Large intestine (tissue), 3 donors: ENCODE measurements at regions not wholly inside any gene's neighbourhood (a gene's known extent, or its start where the extent isn't known, plus 50 kb on each side); places are given as distances from the start of the nearest gene placed in this dataset.

Experiments used
- DNase-seq, 2 donors: peaks; one replicate each; pipeline versions ENCODE4 v3.0.0 to v3.0.0-alpha.2; 2013
- H3K27ac ChIP-seq: one replicate; pipeline ENCODE4 v1.5.1; 2013; ENCODE audit warnings: low read length
- H3K27me3 ChIP-seq: 2 replicates; pipeline ENCODE4 v1.6.1; 2013; ENCODE audit warnings: low read length; ENCODE audit not compliant: control insufficient read depth, insufficient read depth
- H3K36me3 ChIP-seq: 2 replicates; pipeline ENCODE4 v1.6.1; 2013; ENCODE audit warnings: low read length; ENCODE audit not compliant: control insufficient read depth, insufficient read depth
- H3K4me1 ChIP-seq: one replicate; pipeline ENCODE4 v1.6.1; 2013; ENCODE audit warnings: low read length; ENCODE audit not compliant: control insufficient read depth, insufficient read depth
- H3K4me3 ChIP-seq: one replicate; pipeline ENCODE4 v1.5.1; 2013; ENCODE audit warnings: low read length
- H3K9me3 ChIP-seq: one replicate; pipeline ENCODE4 v1.6.1; 2013; ENCODE audit warnings: mild to moderate bottlenecking, low read depth, low read length, moderate library complexity; ENCODE audit not compliant: control insufficient read depth
- WGBS: methylation state at CpG from one replicate; pipeline ENCODE4 v1.1.5; 2013; ENCODE audit warnings: low lambda C conversion rate; ENCODE audit not compliant: insufficient coverage; 5-methylcytosine and 5-hydroxymethylcytosine counted together

DNA sequence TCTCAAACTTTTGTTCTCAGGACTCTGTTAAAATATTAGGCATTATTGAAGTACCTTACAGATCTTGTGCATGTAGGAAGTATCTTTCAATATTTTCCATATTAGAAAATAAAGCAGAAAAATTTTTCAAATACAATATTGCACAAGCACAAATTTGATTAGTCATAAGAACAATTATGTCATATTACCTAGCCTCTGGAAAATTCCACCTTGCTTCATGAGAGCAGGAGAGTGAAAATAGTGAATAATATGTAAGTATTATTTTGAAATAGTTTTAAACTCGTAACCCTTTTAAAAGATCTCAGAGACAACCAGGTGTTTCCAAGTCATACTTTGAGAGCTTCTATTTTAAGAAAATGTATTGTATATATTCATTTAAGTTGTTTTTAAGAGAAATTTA lies 1672.9 kb upstream of the ACO1 start:
- H3K36me3 ChIP-seq: no peaks in the 10 kb centered on the region
- no peak for DNase-seq
- no peaks in the 10 kb centered on the region for H3K27me3 ChIP-seq
- no peaks in the 10 kb centered on the region for H3K9me3 ChIP-seq
- 100% methylated on average over 1 of the region's 1 CpG for whole genome bisulfite sequencing
- H3K27ac ChIP-seq: no peak overlapping the region
- no peak overlapping the region for H3K4me3 ChIP-seq
- no peaks in the 10 kb centered on the region for H3K4me1 ChIP-seq

DNA sequence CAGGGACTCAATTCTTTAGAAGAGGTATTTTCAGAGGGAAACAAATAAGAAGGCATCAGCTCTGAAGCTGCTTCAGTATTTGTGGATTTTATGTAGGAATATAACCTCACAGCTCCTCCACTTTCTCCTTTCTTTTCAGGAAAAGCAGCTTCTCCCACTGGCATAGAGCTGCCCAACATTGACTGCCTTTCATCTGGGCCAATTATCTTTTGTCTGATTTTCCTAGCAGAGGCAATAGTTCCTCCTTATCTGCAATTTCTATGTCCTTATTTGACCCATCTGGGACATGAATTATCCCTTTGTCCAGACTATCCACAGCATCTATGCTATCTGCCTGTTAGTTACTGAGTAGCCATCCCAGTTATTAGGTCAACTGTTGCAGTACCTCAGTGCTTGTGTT lies 1671.2 kb upstream of the ACO1 start:
- Histone ChIP-seq H3K36me3 (no peaks in the 10 kb centered on the region), H3K4me3 (no peak overlapping the region), H3K9me3 (no peaks in the 10 kb centered on the region), H3K27ac (no peak overlapping the region), H3K27me3 (no peaks in the 10 kb centered on the region), H3K4me1 (no peaks in the 10 kb centered on the region)
- DNase-seq: no peak

DNA sequence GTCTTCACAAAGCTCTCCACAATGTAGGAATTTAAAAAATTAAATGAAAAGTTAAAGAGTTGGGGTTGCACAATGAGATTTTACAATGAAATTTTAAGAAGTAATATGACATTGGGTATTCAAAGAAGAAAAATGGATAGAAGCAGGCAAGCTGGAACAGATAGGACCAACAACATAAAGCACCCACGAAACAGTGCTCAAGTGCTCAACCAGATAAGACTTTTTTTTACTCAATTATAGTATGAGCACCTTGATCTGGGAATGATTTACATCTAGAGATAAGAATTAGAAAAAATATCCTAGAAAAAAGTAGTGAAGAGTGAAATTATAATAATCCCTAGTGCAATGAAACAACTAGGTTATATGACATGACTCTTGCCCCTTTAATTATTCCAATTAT lies 1670.1 kb upstream of the ACO1 start:
- Histone ChIP-seq H3K9me3 (no peaks in the 10 kb centered on the region), H3K36me3 (no peaks in the 10 kb centered on the region), H3K4me1 (no peaks in the 10 kb centered on the region), H3K27ac (no peak overlapping the region), H3K27me3 (no peaks in the 10 kb centered on the region), H3K4me3 (no peak overlapping the region)
- no peak for DNase-seq
- WGBS: 57% methylated on average over 1 of the region's 1 CpG

DNA sequence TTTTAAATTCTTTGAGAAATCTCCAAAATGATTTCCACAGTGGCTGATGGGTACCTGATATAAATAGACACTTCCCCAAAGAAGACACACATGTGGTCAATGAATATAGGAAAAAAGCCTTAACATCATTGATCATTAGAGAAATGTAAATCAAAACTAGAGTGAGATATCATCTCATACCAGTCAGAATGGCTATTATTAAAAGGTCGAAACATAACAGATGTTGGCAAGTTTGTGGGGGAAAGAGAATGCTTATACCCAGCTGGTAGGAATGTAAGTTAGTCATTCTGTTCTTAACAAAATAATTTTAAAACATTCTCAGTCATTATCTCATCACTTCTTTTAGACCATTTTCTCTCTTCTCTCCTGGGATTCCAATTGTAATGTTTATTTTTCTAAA lies 1666.0 kb upstream of the ACO1 start:
- no peak for DNase-seq
- Histone ChIP-seq H3K4me1 (no peaks in the 10 kb centered on the region), H3K27me3 (no peaks in the 10 kb centered on the region), H3K27ac (no peak overlapping the region), H3K36me3 (no peaks in the 10 kb centered on the region), H3K9me3 (no peaks in the 10 kb centered on the region), H3K4me3 (no peak overlapping the region)
- WGBS: no CpG with 5 or more reads among the region's 1 CpG

DNA sequence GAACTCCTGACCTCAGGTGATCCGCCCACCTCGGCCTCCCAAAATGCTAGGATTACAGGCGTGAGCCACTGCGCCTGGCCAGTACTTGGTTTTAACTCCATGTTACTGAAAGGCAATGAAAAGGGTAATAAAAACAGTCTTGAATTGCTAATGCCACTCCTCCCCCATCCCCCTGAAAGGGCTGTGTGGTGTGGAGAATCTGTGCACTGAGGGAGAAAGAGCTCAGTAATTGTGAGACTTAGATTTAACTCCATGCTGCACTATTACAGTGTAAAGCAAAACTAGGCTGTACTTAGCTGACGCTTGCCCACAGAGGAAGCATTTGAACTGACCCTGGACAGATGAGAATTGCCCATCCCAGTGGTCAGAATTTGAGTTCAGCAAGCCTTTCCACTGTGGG lies 1662.4 kb upstream of the ACO1 start:
- H3K9me3 ChIP-seq: no peaks in the 10 kb centered on the region
- no peaks in the 10 kb centered on the region for H3K27me3 ChIP-seq
- WGBS: no CpG with 5 or more reads among the region's 5 CpGs
- H3K36me3 ChIP-seq: no peaks in the 10 kb centered on the region
- DNase-seq: no peak
- no peaks in the 10 kb centered on the region for H3K4me1 ChIP-seq
- H3K27ac ChIP-seq: no peak overlapping the region
- H3K4me3 ChIP-seq: no peak overlapping the region

DNA sequence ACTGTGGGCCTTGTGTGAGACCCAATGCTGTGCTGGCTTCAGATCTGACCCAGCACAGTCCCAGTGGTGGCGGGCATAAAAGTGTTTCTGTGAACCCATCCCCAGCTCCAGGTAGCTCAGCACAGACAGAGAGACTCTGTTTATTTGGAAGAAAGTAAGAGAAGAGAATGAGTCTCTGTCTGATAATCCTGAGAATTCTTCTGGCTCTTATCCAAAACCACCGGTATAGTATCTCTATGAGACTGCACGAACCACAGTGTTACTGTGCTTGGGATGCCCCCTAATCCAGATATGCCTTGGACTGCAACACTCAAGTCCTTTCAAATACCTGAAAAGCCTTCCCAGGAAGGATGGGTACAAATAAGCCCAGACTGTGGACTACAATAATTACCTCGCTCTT lies 1660.8 kb upstream of the ACO1 start:
- no peaks in the 10 kb centered on the region for H3K27me3 ChIP-seq
- no peak for DNase-seq
- H3K4me1 ChIP-seq: no peaks in the 10 kb centered on the region
- no peaks in the 10 kb centered on the region for H3K36me3 ChIP-seq
- H3K27ac ChIP-seq: no peak overlapping the region
- H3K9me3 ChIP-seq: no peaks in the 10 kb centered on the region
- 55% methylated on average over 2 of the region's 4 CpGs for WGBS
- H3K4me3 ChIP-seq: no peak overlapping the region

DNA sequence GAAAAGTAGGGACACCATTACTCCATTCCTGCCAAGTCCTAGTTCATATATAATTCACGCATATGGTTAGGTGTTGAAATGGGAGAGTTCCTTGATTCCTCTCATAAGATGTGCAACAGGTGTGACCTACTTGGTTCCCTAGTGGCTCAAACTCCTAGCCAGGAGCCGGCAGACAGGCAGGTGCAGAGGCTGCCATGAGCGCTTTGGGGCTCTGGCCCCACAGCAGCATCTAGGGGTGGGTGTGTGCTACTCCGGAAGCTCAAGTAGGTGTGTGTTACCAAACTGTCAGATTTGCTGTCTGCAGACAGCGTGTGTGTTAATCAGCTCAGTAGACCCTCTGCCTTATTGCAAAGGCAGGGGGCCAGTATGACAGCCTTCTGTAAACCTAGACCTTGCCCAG lies 1652.4 kb upstream of the ACO1 start:
- H3K27ac ChIP-seq: no peak overlapping the region
- H3K4me3 ChIP-seq: no peak overlapping the region
- no peaks in the 10 kb centered on the region for H3K9me3 ChIP-seq
- H3K4me1 ChIP-seq: no peaks in the 10 kb centered on the region
- no peak for DNase-seq
- no peaks in the 10 kb centered on the region for H3K36me3 ChIP-seq
- no peaks in the 10 kb centered on the region for H3K27me3 ChIP-seq
- WGBS: no CpG with 5 or more reads among the region's 5 CpGs

DNA sequence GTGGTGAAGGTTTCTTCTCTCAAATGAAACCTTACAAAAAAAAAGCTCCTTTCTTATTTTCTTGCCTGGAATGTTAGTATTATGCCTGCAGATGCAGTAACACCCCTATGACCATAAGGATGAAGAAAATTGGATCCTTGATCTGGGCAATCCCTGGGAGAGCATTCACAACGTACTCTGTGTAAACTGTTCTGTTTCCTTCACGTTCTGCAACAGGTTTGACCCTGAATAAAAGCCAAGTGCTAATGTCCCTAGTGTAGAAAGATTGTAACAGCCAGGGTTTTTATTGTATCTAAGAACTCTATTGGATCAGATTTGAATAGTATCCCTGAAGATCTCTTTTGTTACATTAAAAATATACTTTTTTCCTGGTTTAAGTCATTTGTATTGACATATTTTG lies 1639.6 kb upstream of the ACO1 start:
- H3K9me3 ChIP-seq: no peaks in the 10 kb centered on the region

DNA sequence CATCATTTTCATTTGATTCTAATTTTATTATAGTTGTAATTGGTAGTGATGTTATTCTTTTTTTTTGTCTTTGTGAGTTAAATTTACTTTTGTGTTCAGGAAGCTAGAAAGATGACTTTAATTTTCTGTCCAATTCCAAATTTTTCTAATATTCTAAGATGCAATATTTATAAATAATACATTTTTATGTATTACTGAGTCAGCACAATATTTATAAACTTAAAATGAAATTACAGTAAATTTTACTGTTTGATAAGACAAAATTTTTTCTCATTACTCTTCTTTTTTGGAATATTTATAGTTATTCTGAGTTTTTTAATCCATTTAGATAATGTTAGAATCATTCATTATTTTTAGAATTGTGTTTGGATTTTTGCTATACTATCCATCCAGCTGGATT lies 1637.9 kb upstream of the ACO1 start:
- H3K4me1 ChIP-seq: no peaks in the 10 kb centered on the region
- no peak overlapping the region for H3K27ac ChIP-seq
- DNase-seq: no peak
- no peaks in the 10 kb centered on the region for H3K27me3 ChIP-seq
- H3K36me3 ChIP-seq: no peaks in the 10 kb centered on the region
- H3K9me3 ChIP-seq: no peaks in the 10 kb centered on the region
- H3K4me3 ChIP-seq: no peak overlapping the region

More for the DNA sequence above, 1639.6 kb upstream of the ACO1 start:
- no peak for DNase-seq
- H3K27ac ChIP-seq: no peak overlapping the region
- no peaks in the 10 kb centered on the region for H3K4me1 ChIP-seq
- H3K4me3 ChIP-seq: no peak overlapping the region
- WGBS: no CpG with 5 or more reads among the region's 2 CpGs
- H3K27me3 ChIP-seq: no peaks in the 10 kb centered on the region
- no peaks in the 10 kb centered on the region for H3K36me3 ChIP-seq

DNA sequence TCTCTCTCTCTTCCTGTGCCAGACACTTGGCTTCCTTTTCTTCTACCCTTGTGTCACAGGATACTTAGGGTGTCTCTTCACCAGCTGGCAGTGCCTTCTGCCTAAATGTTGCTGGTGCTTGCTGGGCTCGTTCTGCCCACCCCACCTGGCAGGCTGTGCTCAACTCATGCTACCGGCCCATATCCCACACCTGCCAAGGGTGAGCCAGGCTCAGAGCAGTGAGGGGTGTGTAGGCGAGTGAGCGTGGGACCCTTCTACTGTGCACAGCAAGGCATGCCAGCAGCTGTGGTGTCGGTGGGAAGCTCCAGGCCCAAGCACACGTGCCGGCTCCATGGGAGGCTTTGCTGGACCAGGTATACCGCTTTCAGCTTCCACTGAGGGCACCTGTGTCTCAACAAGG lies 1626.7 kb upstream of the ACO1 start:
- H3K4me3 ChIP-seq: no peak overlapping the region
- H3K9me3 ChIP-seq: peaks cover 5% of the 10 kb centered on the region
- no peaks in the 10 kb centered on the region for H3K4me1 ChIP-seq
- no peaks in the 10 kb centered on the region for H3K27me3 ChIP-seq
- no CpG with 5 or more reads among the region's 8 CpGs for WGBS
- H3K27ac ChIP-seq: no peak overlapping the region
- no peak for DNase-seq
- H3K36me3 ChIP-seq: no peaks in the 10 kb centered on the region

DNA sequence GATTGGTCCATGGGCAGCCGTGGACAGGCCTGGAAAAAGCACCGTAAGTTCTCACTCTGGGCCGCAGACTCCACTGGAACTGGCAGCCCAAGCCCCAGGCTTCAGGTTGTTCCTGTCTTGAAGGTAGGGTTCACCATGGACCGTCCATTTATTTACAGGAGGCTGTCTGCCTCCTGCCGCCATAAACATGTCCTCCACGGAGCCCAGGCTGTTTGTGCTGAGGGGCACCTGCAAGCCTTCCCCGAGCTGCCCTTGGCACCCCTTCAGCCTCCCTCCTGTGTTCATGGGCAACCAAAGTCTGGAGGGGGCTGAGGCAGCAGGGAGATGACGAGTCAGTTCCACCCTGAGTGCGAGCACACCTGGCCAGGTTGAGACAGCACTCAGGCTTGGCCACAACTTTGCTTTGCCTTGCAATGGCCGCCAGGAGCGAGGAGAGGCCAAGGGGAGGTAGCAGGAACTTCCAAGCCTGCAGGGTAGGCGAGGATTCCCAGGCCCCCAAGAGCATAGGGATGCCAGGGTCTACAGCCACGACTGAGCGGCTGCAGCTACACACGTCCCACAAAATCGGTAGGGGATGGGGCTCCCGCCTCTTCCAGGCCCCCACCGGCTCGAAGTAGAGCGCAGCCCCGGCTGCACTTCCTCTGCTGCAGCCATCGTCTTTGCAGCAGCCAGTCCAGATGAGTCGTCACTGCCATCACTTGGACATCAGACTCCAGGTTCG lies 1625.6 kb upstream of the ACO1 start:
- H3K27me3 ChIP-seq: no peaks in the 10 kb centered on the region
- H3K27ac ChIP-seq: no peak overlapping the region
- no peaks in the 10 kb centered on the region for H3K4me1 ChIP-seq
- H3K9me3 ChIP-seq: peaks cover 5% of the 10 kb centered on the region
- WGBS: no CpG with 5 or more reads among the region's 24 CpGs
- DNase-seq: no peak
- no peak overlapping the region for H3K4me3 ChIP-seq
- no peaks in the 10 kb centered on the region for H3K36me3 ChIP-seq
